GM19193 (cell line): ENCODE measurements at regions not wholly inside any gene's neighbourhood (a gene's known extent, or its start where the extent isn't known, plus 50 kb on each side); places are given as distances from the start of the nearest gene placed in this dataset.

Experiments used
- POLR2A ChIP-seq: IDR thresholded peaks from 4 replicates; pipeline ENCODE4 v1.6.1; 2011; ENCODE audit not compliant: insufficient read depth, insufficient read length; ENCODE audit errors: extremely low read depth

DNA sequence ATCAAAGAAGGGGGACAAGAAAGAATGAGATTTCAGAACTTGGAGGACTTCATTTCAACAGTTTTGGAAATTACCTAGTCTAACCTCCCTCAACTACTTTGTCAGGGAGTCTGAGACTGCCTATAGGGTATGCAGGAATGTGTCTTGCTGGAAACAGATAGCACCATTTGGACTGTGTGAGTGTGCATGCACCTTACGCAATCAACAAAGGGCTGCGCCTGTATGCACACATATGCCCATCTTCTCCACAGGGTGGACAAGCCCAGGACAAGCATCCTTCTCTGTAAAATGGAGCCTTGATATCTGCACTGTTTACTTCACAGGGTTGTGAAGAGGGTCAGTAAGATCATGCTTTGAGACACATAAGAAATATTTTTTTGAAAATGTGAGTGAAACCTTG lies 305.7 kb upstream of the ASIC2 start:
- no peak for TF ChIP-seq POLR2A

DNA sequence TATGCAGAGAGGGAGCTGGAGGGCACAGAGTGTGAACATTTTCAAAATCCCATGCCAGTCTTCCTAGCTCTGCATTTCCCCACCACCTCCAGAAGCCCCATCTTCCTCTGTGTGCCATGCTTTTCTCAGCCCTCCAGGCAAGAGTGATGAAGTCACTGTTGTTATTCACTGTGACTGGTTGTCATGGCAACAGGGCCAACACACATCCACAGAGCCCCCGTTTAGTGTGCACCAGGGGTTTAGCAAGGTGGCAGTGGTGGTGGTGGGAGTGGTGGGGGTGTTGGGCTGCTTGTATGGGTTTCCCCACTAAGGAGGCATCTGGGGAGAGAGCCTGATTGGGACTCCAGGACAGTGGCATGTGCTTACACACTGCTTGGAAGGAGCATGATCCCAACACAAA lies 309.9 kb upstream of the ASIC2 start:
- no peak for TF ChIP-seq POLR2A

DNA sequence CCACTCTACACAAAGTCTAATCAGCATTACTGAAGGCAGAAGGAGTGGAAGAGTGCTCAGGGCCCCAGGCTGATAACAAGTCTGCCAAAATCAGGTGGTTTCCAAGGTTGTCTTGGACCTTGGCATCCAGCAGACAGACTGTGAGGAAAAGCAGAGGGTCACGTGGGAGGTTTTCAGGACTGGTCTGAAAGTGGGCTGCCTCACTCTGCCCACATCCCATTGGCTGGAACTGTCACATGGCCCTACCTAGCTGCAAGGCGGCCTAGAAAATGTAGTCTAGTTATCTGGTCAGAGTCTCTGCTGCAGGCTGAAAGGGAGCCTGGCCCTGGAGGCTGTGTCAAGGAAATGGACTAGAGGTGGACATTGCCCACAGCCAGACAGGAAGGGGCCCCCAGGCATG lies 310.7 kb upstream of the ASIC2 start:
- TF ChIP-seq POLR2A = no peak

DNA sequence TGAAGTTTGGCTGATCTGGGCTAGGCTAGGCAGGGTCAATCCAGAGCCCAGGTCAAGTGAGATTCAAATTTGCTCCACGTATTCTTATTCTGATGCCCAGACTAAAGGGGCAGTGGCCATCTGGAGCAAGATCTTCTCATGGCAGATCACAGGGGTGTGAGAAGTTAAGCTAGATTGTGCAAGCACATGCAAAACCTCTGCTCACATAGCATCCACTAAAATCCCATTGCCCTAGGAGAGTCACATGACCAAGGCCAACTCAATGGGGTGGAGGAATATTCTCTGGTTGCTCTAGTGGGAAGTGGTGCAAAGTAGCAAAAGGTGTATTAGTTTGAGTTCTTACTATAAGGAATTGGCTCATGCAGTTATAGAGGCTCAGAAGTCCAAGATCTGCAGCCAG lies 318.4 kb upstream of the ASIC2 start:
- TF ChIP-seq POLR2A = no peak

DNA sequence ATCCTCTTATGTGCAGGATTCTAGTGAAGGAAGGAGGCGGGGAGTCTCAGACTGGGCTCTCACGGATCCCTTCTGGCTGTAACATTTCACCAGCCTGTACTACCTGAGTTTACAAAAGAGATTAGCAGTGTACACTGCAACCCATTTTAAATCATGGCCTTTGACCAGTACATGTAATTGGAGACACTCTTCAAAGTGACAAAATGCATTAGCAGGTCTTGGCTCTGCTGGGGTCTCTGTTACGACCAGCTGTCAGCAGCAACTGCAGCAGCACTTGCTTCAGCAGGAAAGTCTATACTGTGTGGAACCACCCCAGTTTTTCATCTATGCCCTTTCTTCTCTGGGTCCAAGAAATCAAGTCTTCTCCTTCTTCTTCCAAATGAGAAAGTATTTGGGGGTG lies 322.8 kb upstream of the ASIC2 start:
- no peak for TF ChIP-seq POLR2A

DNA sequence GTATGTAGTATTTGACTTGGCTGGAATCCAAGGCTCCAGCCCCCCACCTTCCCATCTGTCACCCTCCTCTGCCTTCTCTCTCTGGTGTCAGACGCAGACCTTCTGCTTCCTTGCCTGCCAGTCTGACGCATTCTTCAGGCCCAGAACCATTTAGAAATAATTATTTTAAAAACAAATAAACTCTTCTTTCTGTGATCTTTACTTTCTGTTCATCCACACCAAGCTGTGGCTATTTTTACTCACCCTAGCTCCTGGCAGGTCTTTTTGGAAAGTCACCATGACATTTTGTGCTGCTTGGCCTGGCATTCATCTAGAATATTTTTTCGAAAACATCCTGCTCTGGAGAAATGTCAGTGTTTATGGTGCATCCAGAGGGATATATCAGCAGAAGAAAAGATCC lies 330.7 kb upstream of the ASIC2 start:
- no peak for TF ChIP-seq POLR2A

DNA sequence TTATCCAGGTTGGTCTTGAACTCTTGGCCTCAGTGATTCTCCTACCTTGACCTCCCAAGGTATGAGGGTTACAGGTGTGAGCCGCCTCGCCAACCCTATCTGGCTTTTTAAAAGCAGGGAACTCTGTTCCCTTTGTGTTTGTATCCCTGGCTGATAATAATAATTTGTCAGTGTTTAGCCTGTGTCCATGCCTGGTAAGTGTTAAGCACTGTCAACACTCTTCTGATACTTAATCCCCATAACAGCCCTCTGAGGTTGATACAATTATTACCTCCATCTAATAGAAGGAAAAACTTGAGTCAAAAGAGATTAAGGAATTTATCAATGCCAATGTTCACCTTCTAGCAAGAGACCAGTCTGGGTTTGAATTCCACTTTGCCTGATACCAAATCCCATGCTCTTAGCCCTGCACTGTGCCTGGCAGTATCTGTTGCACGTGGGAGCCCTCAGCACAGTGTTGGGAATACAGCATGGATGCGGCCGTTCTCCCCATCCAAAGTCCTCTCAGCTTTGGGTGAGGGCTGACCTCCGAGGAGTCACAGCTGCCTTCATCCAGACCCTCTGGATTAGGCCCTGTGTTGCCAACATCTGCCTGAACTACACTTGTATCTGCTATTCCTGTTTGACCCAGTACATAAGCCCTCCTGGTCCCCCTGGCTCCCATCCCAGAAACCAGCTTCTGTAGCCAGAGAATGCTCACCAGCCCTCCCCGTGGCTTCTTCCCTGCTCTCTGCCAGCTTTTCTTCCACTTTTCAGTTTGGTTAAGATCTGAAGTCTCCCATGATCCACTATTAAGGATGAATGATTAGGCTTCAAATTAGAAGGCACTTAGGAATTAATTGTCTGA lies 335.6 kb upstream of the ASIC2 start:
- no peak for TF ChIP-seq POLR2A

DNA sequence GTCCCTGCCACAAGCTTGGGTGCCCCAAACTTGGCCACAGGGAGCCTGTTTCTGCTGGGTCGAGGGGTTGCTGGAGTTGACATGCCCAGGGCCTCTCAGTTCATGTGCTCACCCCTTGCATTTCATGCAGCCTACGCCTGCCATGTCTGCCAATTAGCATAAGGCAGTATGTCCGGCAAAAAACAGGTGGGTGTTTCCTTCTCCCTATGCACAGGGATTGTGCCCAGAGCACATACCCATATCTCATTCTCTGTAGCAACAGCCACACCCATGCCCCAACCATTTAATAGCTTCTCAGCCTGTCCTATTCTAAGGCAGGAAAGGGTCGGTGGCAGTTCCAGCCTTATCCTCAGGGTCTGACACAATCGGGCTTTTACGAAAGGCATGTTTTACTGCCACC lies 340.4 kb upstream of the ASIC2 start:
- TF ChIP-seq POLR2A = no peak

DNA sequence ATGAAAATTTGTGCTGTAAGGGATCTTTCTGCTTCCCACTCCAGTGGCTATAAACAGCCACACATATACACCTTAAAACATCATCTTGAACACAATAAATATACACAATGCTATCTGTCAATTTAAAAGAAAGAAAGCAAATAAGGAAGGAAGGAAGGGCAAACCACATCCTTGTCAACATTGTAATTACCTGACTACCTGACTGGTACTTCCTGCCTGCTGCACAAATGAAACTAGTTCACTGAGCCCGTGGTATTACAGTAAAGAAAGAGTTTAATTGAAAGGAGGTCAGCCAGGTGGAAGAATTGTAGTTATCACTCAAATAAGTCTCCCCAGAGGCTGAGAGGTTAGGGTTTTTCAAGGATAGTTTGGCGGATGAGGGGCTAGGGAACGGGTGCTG lies 344.4 kb upstream of the ASIC2 start:
- no peak for TF ChIP-seq POLR2A

DNA sequence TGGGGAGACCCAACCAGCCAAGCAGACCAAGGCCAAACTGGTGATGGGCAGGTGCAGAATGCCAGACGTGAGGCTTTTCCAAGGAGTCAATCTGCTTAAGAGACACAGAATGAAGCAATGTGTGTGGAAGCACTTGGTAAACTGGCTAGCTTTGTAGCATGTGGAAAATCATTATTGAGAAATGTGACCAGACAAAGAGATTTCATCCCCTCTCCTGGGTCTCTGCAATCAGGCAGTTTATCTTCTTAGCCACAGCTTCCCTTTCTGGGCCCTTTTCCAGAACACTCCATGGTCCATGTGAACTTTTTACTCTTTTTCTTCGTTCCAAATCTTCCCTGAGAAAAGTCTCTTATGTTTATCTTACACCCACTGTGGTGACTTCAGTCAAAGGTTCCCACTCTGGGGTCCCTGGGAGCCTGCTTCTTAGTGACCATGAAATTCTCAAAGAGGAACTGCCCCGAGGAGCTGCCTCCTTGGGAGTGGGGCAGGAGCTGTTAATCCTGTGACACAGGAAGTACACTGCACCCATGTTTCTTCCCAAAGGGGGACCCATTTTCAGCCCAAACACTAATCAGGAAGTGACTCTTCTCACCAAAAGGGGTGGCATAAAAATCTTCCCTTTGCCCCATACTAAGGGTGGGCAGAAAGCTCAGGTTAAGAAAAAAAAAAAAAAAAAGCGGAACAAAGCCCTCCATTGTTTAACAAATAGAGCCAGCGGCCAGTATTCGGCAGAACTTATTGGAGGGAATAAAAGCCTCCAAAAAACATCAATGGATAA lies 346.2 kb upstream of the ASIC2 start:
- TF ChIP-seq POLR2A = no peak

DNA sequence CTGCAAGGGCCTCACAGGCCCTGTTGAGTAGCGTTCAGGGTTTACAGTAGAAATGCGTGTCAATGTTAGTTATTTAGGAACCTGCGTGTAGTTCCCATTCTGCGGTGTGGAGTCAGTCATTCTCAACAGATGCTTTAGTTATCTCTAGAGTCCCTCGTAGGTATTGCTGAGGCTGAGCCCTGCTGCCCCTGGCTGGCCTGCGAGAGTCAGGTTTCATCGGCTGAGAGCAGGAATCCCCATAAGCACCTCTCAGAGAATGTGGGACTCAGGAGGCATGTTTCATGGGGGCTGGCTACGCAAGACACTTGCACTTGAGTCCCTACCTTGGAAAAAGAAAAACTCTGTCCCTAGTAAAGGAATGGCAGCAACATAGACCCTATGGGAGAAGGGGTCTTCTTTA lies 347.5 kb upstream of the ASIC2 start:
- TF ChIP-seq POLR2A = no peak

DNA sequence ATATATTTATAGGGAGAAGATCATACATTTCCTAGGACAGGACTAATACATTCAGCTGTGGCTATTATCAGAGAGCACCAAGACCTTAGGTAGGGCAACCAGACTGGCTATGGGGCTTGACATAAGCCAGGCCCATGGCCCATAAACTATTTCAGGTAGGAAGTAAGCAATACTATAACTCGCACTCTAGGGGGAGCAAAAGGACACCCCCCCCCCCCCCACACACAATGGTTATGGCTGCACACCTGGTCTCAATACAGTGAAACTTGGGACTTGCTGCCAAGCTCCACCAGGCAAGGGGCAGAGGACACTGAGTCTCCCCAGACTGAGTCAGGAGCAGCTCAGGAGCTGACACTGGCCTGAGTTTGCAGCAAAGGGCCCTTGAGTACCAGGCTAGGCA lies 348.9 kb upstream of the ASIC2 start:
- TF ChIP-seq POLR2A = no peak

DNA sequence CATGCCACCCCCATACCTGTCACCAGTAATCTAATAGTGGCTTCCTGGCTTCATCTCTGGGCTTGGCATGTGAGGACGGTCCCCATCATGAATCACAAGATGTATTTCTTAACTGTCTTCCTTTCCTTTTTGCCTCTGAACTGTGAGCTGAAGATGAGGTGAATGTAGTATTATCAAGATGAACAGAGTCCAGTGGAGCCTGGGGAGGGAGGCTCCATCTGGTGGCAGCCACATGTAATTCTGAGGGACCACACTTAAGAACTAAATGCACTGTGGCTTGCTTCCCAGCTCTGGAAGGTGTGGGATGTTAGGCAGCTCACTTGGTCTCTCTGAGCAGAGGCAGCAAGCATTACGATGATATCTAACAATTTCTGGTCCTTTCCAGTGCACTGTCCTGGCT lies 354.9 kb upstream of the ASIC2 start:
- TF ChIP-seq POLR2A = no peak

DNA sequence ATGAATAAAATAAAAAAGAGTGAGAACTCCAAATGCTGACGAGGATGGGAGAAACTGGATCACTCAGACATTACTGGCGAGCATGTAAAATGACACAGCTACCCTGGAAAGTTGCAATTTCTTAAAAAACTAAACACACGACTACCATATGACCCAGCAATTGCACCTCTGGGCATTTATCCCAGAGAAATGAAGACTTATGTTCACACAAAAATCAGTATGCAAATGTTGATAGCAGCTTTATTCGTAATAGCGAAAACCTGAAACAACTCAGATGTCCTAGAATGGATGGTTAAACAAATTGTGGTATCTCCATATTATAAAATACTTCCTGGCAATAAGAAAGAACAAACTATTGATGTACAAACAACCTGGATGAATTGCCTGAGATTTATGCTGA lies 357.2 kb upstream of the ASIC2 start:
- TF ChIP-seq POLR2A = no peak

DNA sequence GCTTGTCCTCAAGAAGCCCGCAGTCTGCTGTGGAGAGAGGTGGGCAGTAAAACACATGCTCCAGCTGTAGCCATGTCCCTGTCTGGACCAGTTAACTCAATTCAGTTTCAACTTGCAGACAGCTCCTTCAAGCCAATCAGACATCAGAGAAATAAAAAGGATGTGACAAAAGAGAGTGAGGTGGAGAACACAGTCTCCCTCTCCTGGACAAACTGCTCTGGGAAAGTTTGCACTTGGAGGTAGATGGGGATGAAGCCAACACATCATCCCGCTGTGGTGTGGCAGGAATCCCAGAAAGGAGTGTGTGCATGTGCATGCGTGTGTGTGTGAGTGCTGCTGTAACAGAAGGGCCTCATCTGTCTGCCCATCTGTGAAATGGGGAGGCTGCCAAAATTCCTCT lies 358.6 kb upstream of the ASIC2 start:
- TF ChIP-seq POLR2A = no peak

DNA sequence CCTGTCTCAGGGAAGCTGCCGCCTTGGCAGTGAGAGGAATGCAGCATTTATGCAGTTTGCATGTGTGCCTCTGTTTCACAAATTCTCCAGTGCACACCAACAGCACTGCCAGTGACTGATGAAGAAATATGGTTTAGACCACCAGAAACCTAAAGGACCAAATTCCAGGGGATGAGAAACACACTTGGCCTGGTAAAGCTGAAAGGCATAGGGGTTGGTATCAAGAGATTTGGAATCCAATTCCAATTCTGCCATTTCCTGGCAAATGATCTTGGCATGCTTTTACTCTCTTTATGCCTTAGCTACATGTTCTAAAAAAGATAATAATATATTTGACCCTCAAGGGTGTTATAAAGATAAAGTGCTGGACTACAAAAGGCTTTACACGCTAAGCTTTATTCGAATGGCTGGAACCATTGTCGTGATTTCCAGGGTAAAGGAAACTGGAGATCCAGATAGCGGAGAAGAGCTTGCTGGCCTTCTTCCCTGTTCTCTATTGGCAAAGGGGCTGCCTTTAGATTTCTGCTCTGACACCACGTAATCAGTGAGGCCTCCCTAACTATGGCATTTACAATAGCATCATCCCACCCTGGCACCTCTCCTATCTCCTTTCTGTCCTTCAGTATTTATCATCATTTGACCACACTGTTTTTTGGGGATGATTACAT lies 359.8 kb upstream of the ASIC2 start:
- no peak for TF ChIP-seq POLR2A

DNA sequence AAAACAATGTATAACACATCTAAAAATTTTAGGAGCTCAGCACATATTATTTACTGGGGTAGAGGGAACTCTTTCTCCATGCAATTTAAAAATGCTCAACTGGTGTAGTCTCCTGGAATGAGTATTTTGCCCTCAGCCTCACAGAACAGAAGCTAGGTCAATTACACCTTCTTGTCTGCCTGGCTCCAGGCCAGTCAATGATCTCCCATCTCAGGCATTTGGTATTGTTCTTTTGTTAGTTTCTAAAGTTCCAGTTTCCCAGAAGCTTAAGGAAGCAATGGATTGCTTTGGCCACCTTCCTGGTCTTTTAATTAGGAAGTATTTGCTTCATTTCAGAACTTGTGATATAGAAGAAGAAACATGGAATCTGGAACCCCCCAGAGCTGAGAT lies 360.3 kb upstream of the ASIC2 start:
- TF ChIP-seq POLR2A = no peak

DNA sequence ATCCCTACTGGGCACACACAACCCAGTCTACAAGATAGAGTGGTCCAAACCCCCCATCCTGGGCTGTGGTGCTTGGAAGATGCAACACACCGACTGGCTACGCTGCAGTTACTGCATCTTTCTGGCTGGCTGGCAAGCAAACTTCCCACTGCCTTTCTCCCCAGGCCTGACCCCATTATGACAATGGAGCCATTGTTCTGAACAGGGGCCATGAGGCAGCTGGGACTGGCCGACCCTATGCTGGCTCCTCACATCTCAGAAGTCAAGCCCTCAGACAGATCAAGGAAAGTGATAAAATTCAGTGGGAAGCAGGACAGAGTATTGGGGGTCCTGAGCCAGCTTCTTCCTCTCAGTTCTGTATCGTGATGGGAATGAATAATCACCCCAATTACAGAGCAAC lies 364.1 kb upstream of the ASIC2 start:
- TF ChIP-seq POLR2A = no peak
